ENCODE measurements at regions not wholly inside any gene's neighbourhood (a gene's known extent, or its start where the extent isn't known, plus 50 kb on each side); places are given as distances from the start of the nearest gene placed in this dataset.

DNA sequence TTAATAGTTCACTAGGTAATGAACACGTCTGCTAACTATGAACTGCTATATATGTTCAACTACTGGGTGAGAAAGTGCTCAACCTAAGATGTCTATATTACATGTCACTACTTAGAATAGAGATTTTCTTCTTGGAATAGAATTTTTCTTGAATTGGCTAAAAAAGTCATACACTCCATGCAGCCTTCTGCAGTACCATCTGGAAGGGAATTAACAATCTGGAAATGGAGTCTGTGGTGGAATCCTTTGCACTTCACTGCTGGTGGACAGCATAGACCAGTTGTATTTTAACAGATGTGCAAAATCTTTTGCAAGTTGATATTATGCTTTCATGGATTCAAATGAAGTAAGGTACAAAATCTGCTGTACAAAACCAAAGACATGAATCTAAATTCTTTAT is 799.6 kb downstream of the KCNJ3 start:
- TF ChIP-seq, protein P1, sequence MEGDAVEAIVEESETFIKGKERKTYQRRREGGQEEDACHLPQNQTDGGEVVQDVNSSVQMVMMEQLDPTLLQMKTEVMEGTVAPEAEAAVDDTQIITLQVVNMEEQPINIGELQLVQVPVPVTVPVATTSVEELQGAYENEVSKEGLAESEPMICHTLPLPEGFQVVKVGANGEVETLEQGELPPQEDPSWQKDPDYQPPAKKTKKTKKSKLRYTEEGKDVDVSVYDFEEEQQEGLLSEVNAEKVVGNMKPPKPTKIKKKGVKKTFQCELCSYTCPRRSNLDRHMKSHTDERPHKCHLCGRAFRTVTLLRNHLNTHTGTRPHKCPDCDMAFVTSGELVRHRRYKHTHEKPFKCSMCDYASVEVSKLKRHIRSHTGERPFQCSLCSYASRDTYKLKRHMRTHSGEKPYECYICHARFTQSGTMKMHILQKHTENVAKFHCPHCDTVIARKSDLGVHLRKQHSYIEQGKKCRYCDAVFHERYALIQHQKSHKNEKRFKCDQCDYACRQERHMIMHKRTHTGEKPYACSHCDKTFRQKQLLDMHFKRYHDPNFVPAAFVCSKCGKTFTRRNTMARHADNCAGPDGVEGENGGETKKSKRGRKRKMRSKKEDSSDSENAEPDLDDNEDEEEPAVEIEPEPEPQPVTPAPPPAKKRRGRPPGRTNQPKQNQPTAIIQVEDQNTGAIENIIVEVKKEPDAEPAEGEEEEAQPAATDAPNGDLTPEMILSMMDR (conservative IDR thresholded peaks at IDR 0.05; ENCODE audit: low read depth, low read length): no peak
- TF ChIP-seq POLR2A (IDR thresholded peaks at IDR 0.05; ENCODE audit: low read depth, low read length) (no peak), SMC3 (IDR thresholded peaks at IDR 0.05; ENCODE audit: low read depth, low read length) (no peak), RFX5 (IDR thresholded peaks at IDR 0.05; ENCODE audit: low read depth, low read length) (no peak), BHLHE40 (IDR thresholded peaks at IDR 0.05; ENCODE audit: low read depth, low read length) (no peak), RCOR1 (IDR thresholded peaks at IDR 0.05; ENCODE audit: insufficient replicate concordance, low read length) (no peak), MAFK (IDR thresholded peaks at IDR 0.05; ENCODE audit: low read depth, low read length) (no peak)
- TF ChIP-seq, protein P2, sequence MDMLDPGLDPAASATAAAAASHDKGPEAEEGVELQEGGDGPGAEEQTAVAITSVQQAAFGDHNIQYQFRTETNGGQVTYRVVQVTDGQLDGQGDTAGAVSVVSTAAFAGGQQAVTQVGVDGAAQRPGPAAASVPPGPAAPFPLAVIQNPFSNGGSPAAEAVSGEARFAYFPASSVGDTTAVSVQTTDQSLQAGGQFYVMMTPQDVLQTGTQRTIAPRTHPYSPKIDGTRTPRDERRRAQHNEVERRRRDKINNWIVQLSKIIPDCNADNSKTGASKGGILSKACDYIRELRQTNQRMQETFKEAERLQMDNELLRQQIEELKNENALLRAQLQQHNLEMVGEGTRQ (IDR thresholded peaks at IDR 0.05; ENCODE audit: low read depth, low read length): no peak

Data from IMR-90 (cell line).